Osteocyte (in vitro differentiated cells): ENCODE measurements at regions not wholly inside any gene's neighbourhood (a gene's known extent, or its start where the extent isn't known, plus 50 kb on each side); places are given as distances from the start of the nearest gene placed in this dataset.

ENCODE experiments used
- DNase-seq: peaks from one replicate; pipeline ENCODE4 v3.0.0; 2021; ENCODE audit warnings: mixed read lengths; ENCODE audit not compliant: unreplicated experiment; ENCODE audit errors: extremely low spot score
- H3K27ac Mint-ChIP-seq: one replicate; pipeline ENCODE4 v1.8.0; 2021; ENCODE audit warnings: mild to moderate bottlenecking, mixed read lengths; ENCODE audit not compliant: unreplicated experiment
- H3K27me3 Mint-ChIP-seq: one replicate; pipeline ENCODE4 v1.8.0; 2021; ENCODE audit warnings: mixed read lengths; ENCODE audit not compliant: unreplicated experiment
- H3K36me3 Mint-ChIP-seq: one replicate; pipeline ENCODE4 v1.8.0; 2021; ENCODE audit warnings: mixed read lengths; ENCODE audit not compliant: unreplicated experiment
- H3K4me1 Mint-ChIP-seq: one replicate; pipeline ENCODE4 v1.8.0; 2021; ENCODE audit warnings: mixed read lengths; ENCODE audit not compliant: unreplicated experiment
- H3K4me3 Mint-ChIP-seq: one replicate; pipeline ENCODE4 v1.8.0; 2021; ENCODE audit warnings: mild to moderate bottlenecking, moderate library complexity, mixed read lengths; ENCODE audit not compliant: unreplicated experiment
- H3K9me3 Mint-ChIP-seq: one replicate; pipeline ENCODE4 v1.8.0; 2021; ENCODE audit warnings: mixed read lengths; ENCODE audit not compliant: unreplicated experiment
- TF ChIP-seq, protein P1 (sequence below): fragments of 200-600 bp; sonication (generic); IDR thresholded peaks from 2 replicates; pipeline ENCODE4 v1.5.0; 2021; ENCODE audit warnings: antibody characterized with exemption, mild to moderate bottlenecking, moderate library complexity

GRCh38 chrX:39550795-39551361 is 546.9 kb downstream of the BCOR start:
- no peak for DNase-seq
- H3K36me3 Mint-ChIP-seq: no peaks in the 10 kb centered on the region
- H3K27me3 Mint-ChIP-seq: peaks cover 6% of the 10 kb centered on the region
- no peaks in the 10 kb centered on the region for H3K4me1 Mint-ChIP-seq
- H3K9me3 Mint-ChIP-seq: peaks cover 4% of the 10 kb centered on the region
- H3K27ac Mint-ChIP-seq: no peak overlapping the region
- no peak overlapping the region for H3K4me3 Mint-ChIP-seq
- TF ChIP-seq, protein P1, sequence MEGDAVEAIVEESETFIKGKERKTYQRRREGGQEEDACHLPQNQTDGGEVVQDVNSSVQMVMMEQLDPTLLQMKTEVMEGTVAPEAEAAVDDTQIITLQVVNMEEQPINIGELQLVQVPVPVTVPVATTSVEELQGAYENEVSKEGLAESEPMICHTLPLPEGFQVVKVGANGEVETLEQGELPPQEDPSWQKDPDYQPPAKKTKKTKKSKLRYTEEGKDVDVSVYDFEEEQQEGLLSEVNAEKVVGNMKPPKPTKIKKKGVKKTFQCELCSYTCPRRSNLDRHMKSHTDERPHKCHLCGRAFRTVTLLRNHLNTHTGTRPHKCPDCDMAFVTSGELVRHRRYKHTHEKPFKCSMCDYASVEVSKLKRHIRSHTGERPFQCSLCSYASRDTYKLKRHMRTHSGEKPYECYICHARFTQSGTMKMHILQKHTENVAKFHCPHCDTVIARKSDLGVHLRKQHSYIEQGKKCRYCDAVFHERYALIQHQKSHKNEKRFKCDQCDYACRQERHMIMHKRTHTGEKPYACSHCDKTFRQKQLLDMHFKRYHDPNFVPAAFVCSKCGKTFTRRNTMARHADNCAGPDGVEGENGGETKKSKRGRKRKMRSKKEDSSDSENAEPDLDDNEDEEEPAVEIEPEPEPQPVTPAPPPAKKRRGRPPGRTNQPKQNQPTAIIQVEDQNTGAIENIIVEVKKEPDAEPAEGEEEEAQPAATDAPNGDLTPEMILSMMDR: no peak

- Mint-ChIP-seq H3K27me3 (peaks cover 6% of the 10 kb centered on the region), H3K4me1 (no peaks in the 10 kb centered on the region), H3K4me3 (no peak overlapping the region), H3K36me3 (no peaks in the 10 kb centered on the region), H3K27ac (no peak overlapping the region), H3K9me3 (peaks cover 4% of the 10 kb centered on the region)
- TF ChIP-seq, protein P1: no peak
- DNase-seq: no peak
These were observed 546.0 kb downstream of the BCOR start for GRCh38 chrX:39551762-39552161.

GRCh38 chrX:39555431-39555830 is 542.3 kb downstream of the BCOR start:
- DNase-seq: no peak
- H3K27me3 Mint-ChIP-seq: peaks cover 9% of the 10 kb centered on the region
- no peaks in the 10 kb centered on the region for H3K4me1 Mint-ChIP-seq
- TF ChIP-seq, protein P1: no peak
- H3K27ac Mint-ChIP-seq: no peak overlapping the region
- H3K36me3 Mint-ChIP-seq: no peaks in the 10 kb centered on the region
- H3K9me3 Mint-ChIP-seq: peaks cover 4% of the 10 kb centered on the region
- no peak overlapping the region for H3K4me3 Mint-ChIP-seq

- Mint-ChIP-seq H3K27me3 (peaks cover 9% of the 10 kb centered on the region), H3K36me3 (no peaks in the 10 kb centered on the region), H3K27ac (no peak overlapping the region), H3K9me3 (peaks cover 4% of the 10 kb centered on the region), H3K4me1 (no peaks in the 10 kb centered on the region), H3K4me3 (no peak overlapping the region)
- TF ChIP-seq, protein P1: no peak
- no peak for DNase-seq
These were observed 541.7 kb downstream of the BCOR start for GRCh38 chrX:39556056-39556455.

DNA sequence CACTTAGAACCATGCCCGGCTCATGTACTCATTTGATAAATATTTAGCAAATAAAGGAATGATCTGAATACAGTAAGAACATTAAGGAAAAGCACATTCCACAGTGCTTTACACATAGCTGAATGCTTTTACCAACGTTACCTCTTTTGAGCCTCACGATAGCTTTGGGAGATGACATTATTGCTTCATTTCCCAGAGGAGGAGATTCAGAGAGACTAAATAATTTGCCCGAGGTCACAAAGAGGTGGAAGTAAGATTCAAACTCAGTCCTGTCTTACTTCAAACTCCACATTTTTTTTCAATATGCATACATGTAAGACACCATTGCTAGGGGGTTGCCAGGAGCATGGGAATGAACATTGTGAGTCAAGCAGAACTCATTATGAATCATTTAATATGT is 538.5 kb downstream of the BCOR start:
- no peak for DNase-seq
- Mint-ChIP-seq H3K9me3 (peaks cover 8% of the 10 kb centered on the region), H3K27ac (no peak overlapping the region), H3K36me3 (no peaks in the 10 kb centered on the region), H3K27me3 (peaks cover 7% of the 10 kb centered on the region), H3K4me1 (no peaks in the 10 kb centered on the region), H3K4me3 (no peak overlapping the region)
- TF ChIP-seq, protein P1: no peak
